Adipocyte (in vitro differentiated cells): ENCODE measurements at regions not wholly inside any gene's neighbourhood (a gene's known extent, or its start where the extent isn't known, plus 50 kb on each side); places are given as distances from the start of the nearest gene placed in this dataset.

Source experiments
- DNase-seq: peaks from one replicate; pipeline ENCODE4 v3.0.0-alpha.2; 2015; ENCODE audit warnings: low read depth
- H3K27me3 ChIP-seq: replicated peaks from 2 replicates; pipeline ENCODE4 v1.7.0; 2013; ENCODE audit warnings: mild to moderate bottlenecking, low read length, moderate library complexity; ENCODE audit not compliant: control insufficient read depth, insufficient read depth
- H3K36me3 ChIP-seq: 2 replicates; pipeline ENCODE4 v1.7.0; 2013; ENCODE audit warnings: low read length, mild to moderate bottlenecking, moderate library complexity; ENCODE audit not compliant: control insufficient read depth, insufficient read depth, severe bottlenecking
- H3K4me1 ChIP-seq: 2 replicates; pipeline ENCODE4 v1.7.0; 2013; ENCODE audit warnings: mild to moderate bottlenecking, low read length, moderate library complexity; ENCODE audit not compliant: control insufficient read depth, insufficient read depth
- H3K4me3 ChIP-seq: 2 replicates; pipeline ENCODE4 v1.7.0; 2013; ENCODE audit warnings: mild to moderate bottlenecking, low read length, moderate library complexity
- H3K9ac ChIP-seq: 2 replicates; pipeline ENCODE4 v1.7.0; 2013; ENCODE audit warnings: mild to moderate bottlenecking, low read length, moderate library complexity
- H3K9me3 ChIP-seq: 2 replicates; pipeline ENCODE4 v1.7.0; 2013; ENCODE audit warnings: mild to moderate bottlenecking, low read length, moderate library complexity; ENCODE audit not compliant: control insufficient read depth

GRCh38 chr10:4436103-4436502 is 389.9 kb upstream of the AKR1E2 start:
- H3K4me1 ChIP-seq = no peaks in the 10 kb centered on the region
- H3K27me3 ChIP-seq = no peaks in the 10 kb centered on the region
- H3K36me3 ChIP-seq = no peaks in the 10 kb centered on the region
- H3K9ac ChIP-seq = no peak overlapping the region
- no peak for DNase-seq
- no peaks in the 10 kb centered on the region for H3K9me3 ChIP-seq
- H3K4me3 ChIP-seq = no peak overlapping the region

GRCh38 chr10:4434516-4435071 is 391.4 kb upstream of the AKR1E2 start:
- H3K9ac ChIP-seq = no peak overlapping the region
- H3K4me1 ChIP-seq = peaks cover 6% of the 10 kb centered on the region
- H3K4me3 ChIP-seq = no peak overlapping the region
- peak; percentile 31 for DNase-seq
- H3K27me3 ChIP-seq = no peaks in the 10 kb centered on the region
- no peaks in the 10 kb centered on the region for H3K9me3 ChIP-seq
- no peaks in the 10 kb centered on the region for H3K36me3 ChIP-seq

GRCh38 chr10:4434105-4434504 is 391.9 kb upstream of the AKR1E2 start:
- peaks cover 11% of the 10 kb centered on the region for H3K4me1 ChIP-seq

GRCh38 chr10:4431114-4431863 is 394.7 kb upstream of the AKR1E2 start:
- no peaks in the 10 kb centered on the region for H3K36me3 ChIP-seq
- DNase-seq = peak; percentile 85

More at GRCh38 chr10:4434105-4434504, 391.9 kb upstream of the AKR1E2 start:
- Histone ChIP-seq H3K27me3 (no peaks in the 10 kb centered on the region), H3K4me3 (no peak overlapping the region), H3K9me3 (no peaks in the 10 kb centered on the region), H3K9ac (no peak overlapping the region), H3K36me3 (no peaks in the 10 kb centered on the region)
- DNase-seq = no peak

GRCh38 chr10:4429571-4429970 is 396.4 kb upstream of the AKR1E2 start:
- no peak for DNase-seq
- Histone ChIP-seq H3K36me3 (no peaks in the 10 kb centered on the region), H3K9me3 (no peaks in the 10 kb centered on the region), H3K4me3 (peak overlapping the region; percentile 63), H3K27me3 (no peaks in the 10 kb centered on the region), H3K4me1 (peaks cover 36% of the 10 kb centered on the region), H3K9ac (peak overlapping the region; percentile 64)

More at GRCh38 chr10:4431114-4431863, 394.7 kb upstream of the AKR1E2 start:
- Histone ChIP-seq H3K4me1 (peaks cover 35% of the 10 kb centered on the region), H3K9me3 (no peaks in the 10 kb centered on the region), H3K27me3 (no peaks in the 10 kb centered on the region), H3K9ac (no peak overlapping the region), H3K4me3 (no peak overlapping the region)

- Histone ChIP-seq H3K36me3 (no peaks in the 10 kb centered on the region), H3K4me3 (no peak overlapping the region), H3K9ac (peak overlapping the region; percentile 55), H3K4me1 (peaks cover 36% of the 10 kb centered on the region), H3K27me3 (no peaks in the 10 kb centered on the region), H3K9me3 (no peaks in the 10 kb centered on the region)
- DNase-seq = no peak
Observed at GRCh38 chr10:4427532-4427931, 398.5 kb upstream of the AKR1E2 start.

GRCh38 chr10:4426866-4427265 is 399.1 kb upstream of the AKR1E2 start:
- no peak overlapping the region for H3K4me3 ChIP-seq
- H3K9ac ChIP-seq = peak overlapping the region; percentile 55
- no peaks in the 10 kb centered on the region for H3K36me3 ChIP-seq
- DNase-seq = peak; percentile 73
- H3K27me3 ChIP-seq = no peaks in the 10 kb centered on the region
- H3K9me3 ChIP-seq = no peaks in the 10 kb centered on the region
- peaks cover 36% of the 10 kb centered on the region for H3K4me1 ChIP-seq

GRCh38 chr10:4409319-4409718 is 416.7 kb upstream of the AKR1E2 start:
- H3K9me3 ChIP-seq = no peaks in the 10 kb centered on the region
- H3K36me3 ChIP-seq = no peaks in the 10 kb centered on the region
- H3K27me3 ChIP-seq = no peaks in the 10 kb centered on the region
- no peaks in the 10 kb centered on the region for H3K4me1 ChIP-seq
- H3K4me3 ChIP-seq = no peak overlapping the region
- H3K9ac ChIP-seq = no peak overlapping the region
- no peak for DNase-seq

GRCh38 chr10:4407783-4408182 is 418.2 kb upstream of the AKR1E2 start:
- no peak overlapping the region for H3K9ac ChIP-seq
- no peak overlapping the region for H3K4me3 ChIP-seq
- no peaks in the 10 kb centered on the region for H3K27me3 ChIP-seq
- DNase-seq = peak; percentile 22
- H3K36me3 ChIP-seq = no peaks in the 10 kb centered on the region
- H3K4me1 ChIP-seq = no peaks in the 10 kb centered on the region
- H3K9me3 ChIP-seq = no peaks in the 10 kb centered on the region

GRCh38 chr10:4405828-4406227 is 420.2 kb upstream of the AKR1E2 start:
- no peak overlapping the region for H3K9ac ChIP-seq
- no peak overlapping the region for H3K4me3 ChIP-seq
- no peaks in the 10 kb centered on the region for H3K27me3 ChIP-seq
- H3K36me3 ChIP-seq = no peaks in the 10 kb centered on the region
- H3K4me1 ChIP-seq = no peaks in the 10 kb centered on the region
- DNase-seq = no peak
- H3K9me3 ChIP-seq = no peaks in the 10 kb centered on the region

GRCh38 chr10:4403638-4404252 is 422.3 kb upstream of the AKR1E2 start:
- Histone ChIP-seq H3K9ac (no peak overlapping the region), H3K27me3 (no peaks in the 10 kb centered on the region), H3K36me3 (no peaks in the 10 kb centered on the region), H3K4me3 (no peak overlapping the region), H3K9me3 (no peaks in the 10 kb centered on the region), H3K4me1 (no peaks in the 10 kb centered on the region)
- DNase-seq = no peak
